ENCODE measurements at regions not wholly inside any gene's neighbourhood (a gene's known extent, or its start where the extent isn't known, plus 50 kb on each side); places are given as distances from the start of the nearest gene placed in this dataset.

DNA sequence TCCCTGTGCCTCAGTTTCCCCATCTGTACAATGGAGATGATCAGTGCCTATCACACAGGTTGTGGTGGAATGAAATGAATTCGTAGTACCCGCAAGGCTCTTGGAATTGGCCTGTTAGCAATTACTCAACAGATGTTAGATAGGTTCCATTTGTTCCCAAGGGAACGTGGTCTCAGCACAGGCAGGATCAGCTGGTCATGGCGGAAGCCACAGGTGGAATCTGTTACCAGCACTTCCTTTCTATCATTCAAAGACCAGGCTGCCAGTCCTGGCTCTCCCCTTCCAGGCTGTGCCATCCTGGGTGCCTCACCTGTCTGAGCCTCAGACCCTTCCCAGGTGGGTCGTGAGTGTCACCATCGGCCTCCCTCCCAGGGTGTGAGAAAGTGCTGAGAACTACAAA is 61.5 kb downstream of the FBXO2 start:
- Histone ChIP-seq H3K27ac (no peak overlapping the region), H3K4me1 (no peaks in the 10 kb centered on the region), H3K9me3 (peaks cover 0 to 6% (median 0%) of the 10 kb centered on the region in 8 donors), H3K36me3 (no peaks in the 10 kb centered on the region), H3K4me3 (no peak overlapping the region), H3K27me3 (replicated peaks in 1 of 7) (peaks cover 0 to 38% (median 6%) of the 10 kb centered on the region in 7 donors)
- intact Hi-C loops (cut with DNase I; ENCODE audit: low total_unique reads) = no loop called here
- 63 to 83% (median 78%) methylated on average over 6 of the region's 6 CpGs for WGBS, 5 donors
- no peak for DNase-seq
- TF ChIP-seq POLR2A (IDR thresholded peaks at IDR 0.05) (no peak), POLR2AphosphoS5 (IDR thresholded peaks at IDR 0.05) (no peak)
- TF ChIP-seq, protein P1, sequence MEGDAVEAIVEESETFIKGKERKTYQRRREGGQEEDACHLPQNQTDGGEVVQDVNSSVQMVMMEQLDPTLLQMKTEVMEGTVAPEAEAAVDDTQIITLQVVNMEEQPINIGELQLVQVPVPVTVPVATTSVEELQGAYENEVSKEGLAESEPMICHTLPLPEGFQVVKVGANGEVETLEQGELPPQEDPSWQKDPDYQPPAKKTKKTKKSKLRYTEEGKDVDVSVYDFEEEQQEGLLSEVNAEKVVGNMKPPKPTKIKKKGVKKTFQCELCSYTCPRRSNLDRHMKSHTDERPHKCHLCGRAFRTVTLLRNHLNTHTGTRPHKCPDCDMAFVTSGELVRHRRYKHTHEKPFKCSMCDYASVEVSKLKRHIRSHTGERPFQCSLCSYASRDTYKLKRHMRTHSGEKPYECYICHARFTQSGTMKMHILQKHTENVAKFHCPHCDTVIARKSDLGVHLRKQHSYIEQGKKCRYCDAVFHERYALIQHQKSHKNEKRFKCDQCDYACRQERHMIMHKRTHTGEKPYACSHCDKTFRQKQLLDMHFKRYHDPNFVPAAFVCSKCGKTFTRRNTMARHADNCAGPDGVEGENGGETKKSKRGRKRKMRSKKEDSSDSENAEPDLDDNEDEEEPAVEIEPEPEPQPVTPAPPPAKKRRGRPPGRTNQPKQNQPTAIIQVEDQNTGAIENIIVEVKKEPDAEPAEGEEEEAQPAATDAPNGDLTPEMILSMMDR (IDR thresholded peaks at IDR 0.05 in 8 of 11, conservative IDR thresholded peaks at IDR 0.05 in 3 of 11) = no peak

DNA sequence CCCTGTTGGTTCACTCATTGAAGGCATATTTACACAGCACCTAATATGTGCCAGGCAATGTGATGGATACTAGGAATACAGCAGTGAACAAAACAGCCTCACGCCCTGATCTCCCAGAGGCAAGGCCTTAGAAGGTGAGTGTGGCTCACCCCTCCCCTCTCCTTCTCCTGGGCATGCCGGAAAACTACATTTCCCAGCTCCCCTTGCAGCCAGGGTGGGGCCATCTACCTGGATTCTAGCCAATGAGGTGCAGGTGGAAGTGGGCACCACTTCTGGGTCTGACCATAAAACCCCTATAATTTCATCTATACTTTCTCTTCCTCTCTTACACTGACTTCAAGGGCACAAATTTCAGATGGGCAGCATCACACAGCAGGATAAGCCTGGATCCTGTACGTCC is 63.8 kb downstream of the FBXO2 start:
- H3K4me3 ChIP-seq = no peak overlapping the region
- 54 to 67% (median 60%) methylated on average over 2 to 3 of the region's 3 CpGs for WGBS, 5 donors
- no peak overlapping the region for H3K27ac ChIP-seq
- H3K36me3 ChIP-seq = no peaks in the 10 kb centered on the region
- intact Hi-C loops (cut with DNase I; ENCODE audit: low total_unique reads) = no loop called here
- H3K9me3 ChIP-seq = peaks cover 0 to 6% (median 0%) of the 10 kb centered on the region in 8 donors
- TF ChIP-seq POLR2AphosphoS5 (IDR thresholded peaks at IDR 0.05) = no peak
- TF ChIP-seq, protein P1 (IDR thresholded peaks at IDR 0.05 in 8 of 11, conservative IDR thresholded peaks at IDR 0.05 in 3 of 11) = no peak
- DNase-seq = no peak
- H3K27me3 ChIP-seq (replicated peaks in 1 of 7) = peaks cover 0 to 58% (median 7%) of the 10 kb centered on the region in 7 donors
- H3K4me1 ChIP-seq = no peaks in the 10 kb centered on the region

Data from spleen (tissue), 11 donors.